Hematopoietic multipotent progenitor cell (in vitro differentiated cells): ENCODE measurements at regions not wholly inside any gene's neighbourhood (a gene's known extent, or its start where the extent isn't known, plus 50 kb on each side); places are given as distances from the start of the nearest gene placed in this dataset.
A peak's percentile ranks its signal among the peaks of the same experiment; 100 is the strongest.

Experiments used
- DNase-seq, 3 donors: peaks; one replicate each; pipeline ENCODE4 v3.0.0-alpha.2; 2011 to 2015; ENCODE audit warnings: low read depth in 2 of 3, low spot score in 2 of 3

DNA sequence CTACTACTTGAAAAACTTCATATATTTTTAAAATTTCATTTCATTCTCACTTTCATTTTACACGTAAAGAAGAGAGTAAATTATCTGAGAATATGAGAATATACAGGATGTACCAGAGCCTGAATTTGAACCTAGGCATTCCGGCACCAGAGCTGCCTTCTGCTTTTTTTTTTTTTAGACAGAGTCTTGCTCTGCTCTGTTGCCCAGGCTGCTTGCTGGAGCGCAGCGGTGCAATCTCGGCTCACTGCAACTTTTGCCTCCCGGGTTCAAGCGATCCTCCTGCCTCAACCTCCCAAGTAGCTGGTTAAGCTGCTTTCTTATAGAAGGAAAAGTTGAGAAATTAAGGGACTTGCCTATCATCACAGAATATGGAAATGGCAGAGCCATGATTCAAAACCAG lies 540.1 kb downstream of the EBF1 start:
- DNase-seq: no peak

DNA sequence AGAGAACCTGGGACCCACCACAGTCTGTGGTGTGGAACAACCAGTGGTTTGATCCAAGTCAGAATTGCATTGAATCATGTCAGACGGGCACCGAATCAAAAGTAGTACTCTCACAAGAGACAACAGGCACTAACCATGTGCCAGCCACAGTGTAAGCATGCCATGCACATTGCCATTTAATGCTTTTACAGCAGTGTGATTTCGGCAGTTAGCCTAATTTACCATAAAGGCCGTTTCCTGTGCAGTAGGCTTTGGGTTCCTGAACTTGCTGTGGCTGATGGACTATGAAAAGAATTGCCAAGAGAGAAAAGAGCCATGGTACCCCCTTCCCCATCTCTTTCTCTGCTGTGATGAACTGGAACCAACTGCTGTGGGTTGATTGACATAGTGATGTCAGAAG lies 540.6 kb downstream of the EBF1 start:
- DNase-seq: no peak

DNA sequence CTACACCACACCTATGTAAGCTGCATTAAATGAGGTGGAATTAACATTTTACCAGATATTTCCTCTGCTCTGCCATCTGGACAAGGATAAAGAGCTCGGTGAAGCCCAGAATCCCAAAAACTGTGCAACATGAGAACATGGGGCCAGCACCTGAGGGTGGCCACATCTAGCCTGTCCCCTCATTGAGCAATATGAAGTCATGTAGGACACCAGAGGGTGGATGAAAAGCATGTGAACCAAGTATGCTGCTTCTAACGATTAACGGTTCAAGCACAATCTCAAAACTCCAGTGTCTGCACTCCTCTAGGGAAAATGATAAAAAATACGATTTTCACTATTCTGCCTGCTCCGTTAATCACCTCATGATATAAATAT lies 545.8 kb downstream of the EBF1 start:
- DNase-seq: no peak

DNA sequence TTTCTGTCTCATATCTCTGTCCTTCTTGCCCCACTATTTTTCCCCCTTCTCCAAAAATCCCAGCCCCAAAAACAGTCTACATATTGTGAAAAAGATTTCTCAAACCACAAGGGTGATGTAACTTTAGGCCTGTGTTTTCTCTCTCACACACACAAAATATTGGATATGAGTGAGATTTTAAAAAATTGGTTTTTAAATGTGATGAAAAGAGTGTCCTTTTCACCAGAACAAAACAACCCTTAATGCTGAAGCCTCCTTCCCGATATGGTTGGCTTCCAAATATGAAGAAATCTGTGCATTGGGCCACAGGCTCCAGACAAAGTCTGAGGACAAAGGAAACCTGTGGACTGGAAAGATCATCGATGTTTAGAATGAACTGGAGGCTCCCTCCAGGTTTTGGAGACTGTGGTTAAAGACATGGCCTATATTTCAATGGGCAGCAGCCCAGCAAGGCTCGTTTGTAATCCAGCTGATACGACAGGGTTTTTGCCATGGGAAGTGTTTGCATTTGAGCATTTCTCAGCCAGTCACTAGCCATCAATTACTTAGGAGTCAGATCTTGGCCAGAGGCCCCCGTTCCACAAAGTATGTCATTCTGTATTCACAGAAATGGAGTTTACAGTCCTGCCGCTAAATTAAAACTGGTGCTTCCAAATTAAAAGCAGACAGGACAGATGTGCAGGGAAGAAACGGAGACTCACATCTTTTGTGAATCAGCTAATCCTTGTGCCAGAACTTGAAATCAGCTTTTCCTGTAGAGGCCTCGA lies 546.3 kb downstream of the EBF1 start:
- no peak for DNase-seq

DNA sequence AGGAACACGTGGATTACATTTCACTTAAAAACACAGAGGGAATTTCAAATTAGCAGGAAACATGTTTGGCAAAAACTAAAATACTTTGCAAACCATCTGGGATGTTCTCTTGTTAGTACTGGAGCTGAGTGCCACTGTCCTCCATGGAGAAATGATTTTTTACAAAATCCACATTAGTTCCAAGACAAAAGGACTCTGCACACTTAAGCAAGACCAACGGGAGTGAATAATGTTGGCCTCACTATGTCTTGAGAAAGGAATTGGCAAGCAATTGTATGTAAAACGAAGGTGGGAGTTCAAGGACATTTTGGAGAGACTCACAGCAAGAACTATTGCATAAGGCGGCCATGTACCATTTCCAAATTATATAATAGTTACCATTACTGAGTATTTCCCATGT lies 547.5 kb downstream of the EBF1 start:
- no peak for DNase-seq

DNA sequence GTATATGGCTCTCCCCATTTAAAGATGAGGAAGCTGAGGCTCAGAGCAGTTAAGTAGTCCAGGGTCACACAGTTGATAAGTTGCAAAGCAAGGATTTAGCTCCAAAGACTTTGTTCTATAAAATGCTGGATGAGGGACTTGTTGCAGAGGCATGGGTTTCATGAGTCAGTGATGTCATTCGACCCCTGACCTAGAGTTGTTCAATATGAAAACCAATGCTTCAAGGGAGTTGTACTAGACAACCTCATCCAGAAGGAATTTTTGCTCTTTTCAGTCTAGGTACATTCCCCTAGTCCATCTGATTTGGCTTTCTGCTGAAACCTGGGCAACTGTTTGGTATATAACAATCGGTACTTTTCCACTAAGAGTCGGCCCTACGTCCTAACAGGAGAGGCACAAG lies 550.4 kb downstream of the EBF1 start:
- DNase-seq: no peak

DNA sequence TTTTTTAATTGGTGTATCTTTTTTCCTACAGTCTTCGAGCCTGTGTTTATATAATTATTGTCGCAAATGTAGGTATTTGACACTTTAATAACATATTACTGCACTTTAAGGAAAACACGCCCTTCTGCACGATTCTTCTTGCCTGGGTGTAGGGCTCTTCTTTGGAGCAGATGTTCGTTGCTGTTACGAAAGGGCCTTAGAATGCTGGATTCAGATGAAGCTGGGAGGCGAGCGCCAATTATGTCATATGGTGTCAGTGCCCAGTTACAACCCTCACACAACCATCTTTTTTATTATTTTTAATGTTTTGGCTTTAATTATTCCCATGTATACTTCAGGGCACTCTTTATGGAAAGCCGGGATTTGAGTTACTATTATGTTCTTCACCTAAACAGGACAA lies 553.0 kb downstream of the EBF1 start:
- no peak for DNase-seq

DNA sequence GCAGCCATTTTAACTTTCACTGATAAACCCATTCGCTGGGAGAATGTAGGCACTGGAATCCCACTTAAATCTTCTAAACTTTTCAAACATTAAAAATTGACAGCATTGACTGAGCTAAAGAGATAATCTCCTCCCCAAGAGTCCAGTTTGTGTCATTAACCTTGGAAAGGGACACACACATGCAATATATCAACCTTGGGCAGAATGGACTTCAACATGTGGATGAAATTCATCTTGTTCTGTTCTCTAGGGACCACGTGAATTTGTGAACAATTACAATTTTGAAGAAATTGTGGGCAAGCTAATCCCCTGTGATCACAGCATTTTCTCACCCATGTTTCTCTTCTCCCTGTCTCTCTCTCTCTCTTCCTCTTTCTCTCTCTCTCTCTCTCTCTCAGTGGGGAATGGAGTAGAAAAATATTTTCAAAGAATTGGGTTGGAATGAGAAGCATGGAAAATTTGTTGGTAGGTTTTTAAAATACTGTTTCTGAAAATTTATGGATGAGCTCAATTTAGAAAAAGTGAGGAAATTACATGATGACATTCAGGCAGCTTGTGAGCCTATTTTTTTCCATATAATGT lies 553.7 kb downstream of the EBF1 start:
- no peak for DNase-seq

DNA sequence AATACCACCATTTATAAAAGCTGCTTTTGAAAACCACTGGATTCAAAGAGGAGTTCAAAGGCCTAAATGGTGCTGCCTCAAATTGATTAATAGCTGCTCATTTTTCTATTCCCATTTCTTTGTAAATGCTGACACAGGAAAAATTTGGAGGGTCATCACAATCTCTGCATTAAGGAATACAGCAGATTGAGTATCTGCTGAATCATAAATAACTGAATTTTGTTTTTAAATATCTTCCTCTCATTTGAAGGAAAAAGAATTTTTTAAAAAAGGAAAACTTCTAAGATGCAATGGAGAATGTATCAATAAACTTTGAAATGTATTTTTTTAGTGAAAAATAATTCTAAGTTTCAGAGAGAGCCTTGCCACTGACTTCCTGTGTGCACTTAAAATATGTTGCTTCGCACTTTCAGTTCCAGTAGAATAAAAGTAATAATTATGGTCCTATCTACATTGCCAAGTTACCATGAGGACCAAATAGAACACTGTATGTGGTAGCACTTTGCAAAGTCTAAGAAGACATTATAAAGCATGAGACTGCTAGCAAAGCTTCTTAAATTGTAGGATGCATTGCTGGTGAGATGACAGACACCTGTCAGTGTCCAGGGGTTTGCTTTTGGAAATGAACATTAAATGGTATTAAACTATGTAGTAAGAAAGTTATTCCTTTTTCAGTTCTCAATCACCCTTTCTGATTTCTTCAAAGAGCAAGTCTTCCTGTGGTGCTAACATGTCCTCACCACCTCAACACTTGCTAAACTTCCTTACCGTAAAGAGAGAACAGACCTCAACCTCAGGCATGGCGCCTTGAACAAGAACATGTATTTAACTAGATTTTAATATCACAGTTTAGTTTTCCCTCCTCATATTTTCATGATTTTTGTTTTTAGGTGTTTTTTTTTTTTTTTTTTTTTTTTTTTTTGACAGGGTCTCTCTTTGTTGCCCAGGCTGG lies 555.1 kb downstream of the EBF1 start:
- DNase-seq: no peak

DNA sequence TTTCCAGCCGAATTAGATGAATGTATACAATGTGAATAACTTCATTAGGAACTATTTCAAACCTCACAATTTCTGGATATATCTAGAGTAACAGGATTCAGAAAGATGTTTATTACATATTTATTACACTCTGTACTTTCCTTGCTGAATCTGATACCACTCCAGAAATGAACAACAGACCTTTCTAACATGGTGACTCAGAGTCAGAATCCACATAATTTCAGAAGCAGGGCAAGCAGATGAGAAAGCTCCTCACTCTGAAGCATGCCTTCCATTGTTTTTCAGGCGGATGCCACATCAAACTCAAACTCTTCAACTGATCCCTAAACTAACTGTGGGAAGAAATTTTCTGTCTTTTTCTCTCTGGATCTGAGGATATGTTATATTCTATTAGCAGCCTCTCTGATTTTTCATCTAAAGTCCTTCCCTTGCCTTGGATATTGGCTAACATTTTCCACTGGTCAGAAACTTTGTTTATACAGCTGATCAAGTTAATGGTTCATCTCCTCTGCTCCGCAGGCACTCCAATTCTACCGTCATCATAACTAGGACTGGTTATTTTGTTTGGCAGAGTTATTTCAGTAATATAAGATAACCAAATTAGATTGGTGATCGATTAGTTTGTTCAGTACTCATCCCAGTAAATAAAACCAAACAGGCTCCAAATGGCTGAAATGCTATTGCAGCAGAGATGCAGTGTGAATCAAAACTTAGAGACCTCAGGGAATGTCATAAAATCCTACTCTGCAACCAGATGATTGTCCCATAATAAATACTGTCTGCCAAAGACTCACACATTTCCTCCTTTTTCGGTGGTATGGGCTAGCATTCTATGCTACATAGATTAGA lies 556.0 kb downstream of the EBF1 start:
- DNase-seq: no peak

DNA sequence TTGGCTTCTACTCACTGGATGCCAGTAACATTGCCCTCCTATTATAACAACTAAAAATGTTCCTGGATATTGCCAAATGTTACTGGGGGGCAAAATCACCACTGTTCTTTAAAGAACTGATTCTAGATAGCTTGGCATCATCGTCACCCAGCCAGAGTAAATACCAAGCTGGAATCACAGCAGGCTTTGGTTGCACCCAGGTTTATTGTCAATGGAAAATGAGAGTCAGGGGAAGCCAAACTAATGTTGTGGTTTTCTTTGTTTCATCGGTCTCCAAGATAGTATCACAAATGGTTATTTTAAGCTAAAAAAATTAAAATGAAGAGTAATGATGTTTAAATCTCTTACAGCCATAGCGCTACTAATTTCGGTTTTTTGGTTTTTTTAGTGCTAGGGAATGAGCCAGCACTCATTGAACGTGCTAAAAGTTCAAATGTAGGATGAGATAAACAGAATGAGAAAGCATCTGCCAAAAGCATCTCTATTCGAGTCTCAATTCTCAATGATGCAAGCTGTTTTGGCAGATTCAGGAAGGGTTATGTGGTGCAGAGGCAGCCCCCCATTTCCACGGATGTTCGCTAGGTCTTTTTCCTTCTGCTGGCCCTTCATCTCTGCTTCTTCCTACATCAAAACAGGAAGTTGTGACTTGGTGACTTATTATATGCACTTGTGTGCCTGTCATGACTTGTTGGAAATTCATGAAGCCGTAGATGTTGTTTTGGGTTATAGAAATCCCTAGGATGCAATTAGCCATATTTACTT lies 558.0 kb downstream of the EBF1 start:
- DNase-seq: no peak

DNA sequence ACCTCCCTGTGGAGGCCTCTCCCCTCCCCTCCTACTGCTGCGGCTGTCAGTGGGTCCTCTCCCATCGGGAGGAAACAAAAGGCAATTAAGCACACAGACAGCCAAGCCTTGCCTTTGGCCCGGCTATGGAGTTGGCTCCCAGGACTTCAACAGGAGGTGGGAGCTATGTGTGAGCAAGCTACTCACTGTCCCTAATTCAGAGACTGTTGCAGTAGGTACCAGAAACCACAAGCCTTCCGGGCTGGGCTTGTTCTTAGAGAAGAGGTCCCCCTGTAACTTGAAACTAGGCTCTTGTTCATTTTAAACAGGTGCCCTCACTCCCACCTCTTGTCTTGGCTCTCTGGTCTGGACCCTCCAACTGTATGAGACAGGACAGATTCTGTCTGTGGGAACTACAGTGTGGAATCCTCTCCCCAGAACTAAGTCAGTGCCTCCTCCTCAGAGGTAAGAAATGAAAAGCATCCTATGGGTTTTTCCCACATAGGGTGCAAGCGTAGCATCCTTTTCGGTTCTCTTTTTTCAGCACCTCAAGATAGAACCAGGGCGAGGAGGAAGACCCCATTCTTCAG lies 561.1 kb downstream of the EBF1 start:
- peak in 1 of 3 donors; percentile 11 for DNase-seq

DNA sequence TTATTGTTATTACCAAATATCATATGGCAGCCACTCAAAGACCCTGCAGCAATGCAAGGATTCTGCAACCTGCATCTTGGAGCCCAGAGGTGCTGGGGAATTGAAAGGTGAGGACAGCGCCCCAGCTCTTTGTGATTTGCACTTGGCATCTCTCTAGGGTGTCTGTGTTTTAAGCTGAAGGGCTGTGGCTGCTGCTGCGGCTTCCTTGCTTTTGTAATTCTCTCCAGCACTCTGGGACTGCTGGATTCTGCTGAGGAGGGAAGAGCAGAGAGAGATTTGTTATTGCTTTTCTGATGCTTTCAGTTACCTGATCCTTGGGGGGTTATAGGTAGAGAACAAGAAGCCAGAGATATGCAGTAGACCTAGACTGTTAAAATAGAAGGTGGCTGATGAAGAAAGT lies 562.4 kb downstream of the EBF1 start:
- DNase-seq: no peak

DNA sequence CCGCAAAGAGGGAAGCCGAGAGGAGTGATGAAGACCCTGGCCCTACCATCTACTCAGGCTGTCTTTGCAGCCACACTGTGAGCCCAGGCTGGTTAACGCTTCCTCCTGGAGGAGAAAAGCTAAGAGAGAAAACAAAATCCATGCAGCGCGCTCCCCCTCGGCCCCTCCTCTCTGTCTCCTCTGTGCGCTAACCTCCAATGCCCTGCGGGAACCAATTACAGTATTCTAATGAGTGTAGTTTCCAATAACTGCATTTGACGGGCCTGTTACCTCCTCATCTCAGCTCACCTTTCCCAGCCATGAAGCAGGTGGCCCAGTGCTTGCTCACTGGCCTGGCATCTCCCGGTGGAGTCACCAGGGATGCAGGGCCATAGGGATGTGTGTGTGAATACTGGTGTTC lies 565.5 kb downstream of the EBF1 start:
- no peak for DNase-seq

DNA sequence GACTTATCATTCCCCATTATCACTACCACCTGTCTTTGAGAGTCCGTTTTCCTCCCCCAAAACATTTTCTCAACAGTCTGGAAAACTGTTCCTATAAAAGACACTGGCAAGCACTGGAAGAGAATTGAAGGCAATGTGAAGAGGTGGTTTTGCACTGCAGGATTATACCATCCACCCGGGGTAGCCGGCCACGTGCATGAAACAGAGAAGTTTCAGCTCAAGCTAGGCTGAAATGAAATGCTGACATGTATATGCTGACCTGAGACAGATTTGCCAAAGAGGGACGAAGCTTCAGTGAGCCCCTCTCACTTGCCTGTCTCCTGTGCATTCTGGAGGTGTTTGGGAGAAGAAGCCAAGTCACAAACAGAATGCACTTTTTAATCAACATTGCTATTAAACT lies 567.0 kb downstream of the EBF1 start:
- DNase-seq: no peak

DNA sequence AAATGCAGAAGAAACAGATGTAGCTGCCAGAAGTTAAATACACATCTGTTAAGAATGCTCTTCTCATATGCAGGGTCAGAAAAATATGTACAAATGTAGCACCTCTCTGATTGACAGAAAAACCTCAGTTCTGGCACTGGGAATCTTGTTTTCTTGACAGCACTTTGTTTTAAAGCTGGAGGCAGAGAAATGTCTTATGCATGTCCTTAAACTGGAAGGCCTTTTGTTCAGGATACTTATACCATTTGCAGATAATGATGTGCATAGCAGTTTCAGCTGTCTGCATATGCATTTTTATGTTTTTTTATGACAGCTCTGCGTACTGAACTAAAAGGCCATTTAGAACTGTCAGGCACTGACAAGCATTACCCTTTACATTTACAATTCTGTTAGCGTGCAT lies 567.9 kb downstream of the EBF1 start:
- DNase-seq: no peak

DNA sequence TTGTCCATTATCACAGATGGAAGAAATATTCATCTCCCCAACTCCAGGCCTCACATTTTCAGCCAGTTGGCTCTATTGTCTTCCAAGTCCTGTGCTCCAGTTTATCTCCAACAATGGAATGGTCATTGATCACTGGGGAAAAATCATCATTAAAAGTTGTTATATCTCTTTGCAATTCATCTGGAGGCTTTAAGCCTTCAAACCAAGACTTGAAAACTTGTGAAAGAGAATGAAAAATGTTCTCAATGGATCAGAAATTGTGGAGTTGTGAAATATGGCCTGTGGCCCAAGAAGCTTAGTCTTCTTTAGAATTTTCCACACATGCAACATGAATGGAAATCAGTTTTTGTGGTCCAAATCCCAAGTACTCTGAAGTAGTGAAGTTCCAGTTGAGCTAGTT lies 569.6 kb downstream of the EBF1 start:
- DNase-seq: no peak

DNA sequence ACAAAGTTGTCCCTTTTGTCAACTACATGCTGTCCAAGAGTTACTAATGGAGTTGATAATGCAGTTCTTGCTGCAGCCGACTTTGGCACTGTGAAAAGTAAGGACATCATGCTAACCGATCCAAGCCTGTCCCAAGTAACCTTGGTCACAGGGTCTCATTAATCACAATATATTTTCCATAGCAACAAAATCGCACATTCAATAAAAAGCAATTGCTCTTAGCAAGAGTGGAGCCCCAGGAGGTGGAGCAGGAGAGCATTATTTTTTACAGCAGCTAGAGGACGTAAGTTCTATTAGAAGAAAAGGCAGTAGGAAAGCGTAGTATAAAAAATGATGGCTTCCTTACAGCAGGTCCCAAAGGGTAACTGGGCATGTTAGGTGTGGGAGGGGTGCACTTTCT lies 570.3 kb downstream of the EBF1 start:
- no peak for DNase-seq

DNA sequence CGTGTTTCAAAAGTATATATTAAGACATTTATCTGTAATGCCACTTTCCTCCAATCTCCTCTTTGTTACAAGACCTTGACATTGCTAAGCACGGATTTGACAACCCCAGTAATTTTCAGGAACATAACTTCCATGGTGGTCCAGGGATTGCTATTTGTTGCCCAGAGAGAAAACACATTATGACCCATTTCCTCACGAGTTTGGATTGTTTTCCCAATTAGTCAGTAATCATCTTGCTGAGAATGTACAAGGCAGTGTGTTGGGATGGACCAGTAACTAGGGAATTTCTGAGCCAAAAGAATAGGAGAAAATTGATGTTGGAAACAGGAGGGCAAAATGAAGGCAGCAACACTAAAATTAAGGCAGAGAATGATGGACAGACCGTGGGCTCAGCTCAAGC lies 574.1 kb downstream of the EBF1 start:
- DNase-seq: no peak

DNA sequence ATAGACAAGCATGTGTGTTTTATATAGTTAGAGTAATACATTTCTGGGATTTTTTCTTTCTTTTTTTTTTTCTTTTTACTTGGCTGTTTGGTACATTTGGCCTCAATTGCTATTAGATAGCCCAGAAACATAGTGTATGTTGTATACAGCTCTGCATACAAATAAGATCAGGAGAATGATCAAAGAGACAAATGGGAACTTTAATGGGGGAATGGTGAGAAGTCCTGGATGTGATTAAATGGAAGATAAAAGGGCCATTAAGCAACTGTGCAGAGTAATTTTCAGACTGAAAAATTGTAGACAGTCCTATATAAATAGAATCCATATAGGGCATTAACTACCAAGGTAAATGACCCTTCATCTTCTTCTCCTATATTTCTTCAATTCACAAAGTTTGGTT lies 575.6 kb downstream of the EBF1 start:
- DNase-seq: no peak
